CD4-positive, alpha-beta T cell treated with Interleukin-12 subunit alpha and Interleukin-12 subunit beta, for 1 hour (primary cell): ENCODE measurements at regions not wholly inside any gene's neighbourhood (a gene's known extent, or its start where the extent isn't known, plus 50 kb on each side); places are given as distances from the start of the nearest gene placed in this dataset.
"Not testable (repeated sequence)": the region's sequence is repeated elsewhere in the genome, so short reads cannot be mapped to it uniquely, and the experiment has no call there.

Experiments used
- DNase-seq: peaks from one replicate; pipeline ENCODE4 v3.0.0-alpha.2; 2020

GRCh38 chr9:33623658-33624586 is 99.9 kb downstream of the ANKRD18B start:
- DNase-seq, result peak; percentile 77

GRCh38 chr9:33628318-33628717 is 104.3 kb downstream of the ANKRD18B start:
- DNase-seq, result not testable (repeated sequence)

DNA sequence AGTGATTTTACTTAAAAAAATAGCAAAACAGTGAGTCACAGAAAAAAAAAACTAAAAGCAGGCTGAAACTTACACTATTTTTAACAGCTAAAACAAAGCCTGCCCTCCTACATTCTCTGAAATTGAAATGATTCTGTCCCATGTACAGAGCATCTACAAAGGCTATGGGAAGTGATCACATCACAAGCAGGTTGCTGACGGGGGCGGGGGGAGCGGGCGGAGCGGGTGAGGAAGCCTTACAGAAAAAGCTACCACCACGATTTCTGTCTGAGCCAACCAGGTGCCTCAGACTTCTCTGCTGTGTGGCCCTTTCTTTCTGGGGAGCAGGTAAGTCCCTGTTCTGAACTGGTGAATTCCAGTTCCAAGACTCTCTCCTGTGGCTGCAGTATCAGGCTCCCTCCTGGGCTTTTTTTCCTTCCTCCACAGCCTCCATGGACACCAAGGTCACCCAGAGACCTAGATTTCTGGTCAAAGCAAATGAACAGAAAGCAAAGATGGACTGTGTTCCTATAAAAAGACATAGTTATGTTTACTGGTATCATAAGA is 104.9 kb downstream of the ANKRD18B start:
- no peak for DNase-seq

DNA sequence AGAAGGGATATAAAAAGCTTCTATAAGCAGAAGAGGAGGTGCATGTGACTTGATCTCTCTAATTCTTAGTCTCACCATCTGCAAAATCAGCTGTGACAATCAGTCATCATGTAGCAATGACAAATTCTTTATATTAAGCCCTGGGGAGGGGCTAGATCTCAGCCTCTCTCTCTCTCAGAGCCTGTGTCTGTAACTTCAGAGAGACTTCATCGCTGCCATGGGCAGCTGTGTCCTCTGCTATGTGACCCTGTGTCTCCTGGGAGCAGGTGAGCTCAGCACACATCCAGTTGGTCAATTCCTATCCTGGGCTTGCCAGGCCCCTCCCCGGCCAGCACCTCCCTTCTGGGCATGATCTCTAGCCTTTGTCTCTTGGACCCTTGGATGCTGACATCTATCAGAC is 109.6 kb downstream of the ANKRD18B start:
- no peak for DNase-seq

- no peak for DNase-seq
These were observed 113.8 kb downstream of the ANKRD18B start for GRCh38 chr9:33637881-33638280.

GRCh38 chr9:33638391-33638915 is 114.4 kb downstream of the ANKRD18B start:
- DNase-seq, result no peak

DNA sequence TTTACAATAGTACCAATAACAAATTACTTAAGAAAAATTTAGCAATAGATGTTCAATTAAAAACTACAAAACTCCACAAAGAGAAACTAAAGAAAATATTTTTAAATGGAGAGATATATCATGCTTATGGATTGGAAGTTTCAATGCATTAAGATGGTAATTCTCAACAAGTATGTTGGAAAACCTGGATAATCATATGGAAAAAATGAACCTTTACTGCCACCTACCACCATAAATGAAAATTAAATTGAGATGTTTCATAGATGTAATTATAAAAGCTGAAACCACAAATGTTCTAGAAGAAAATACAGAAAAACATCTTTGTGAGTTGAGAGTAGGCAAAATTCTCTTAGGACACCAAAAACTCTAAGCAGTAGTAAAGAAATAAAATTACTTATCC is 121.7 kb downstream of the ANKRD18B start:
- no peak for DNase-seq

GRCh38 chr9:33649463-33649862 is 125.4 kb downstream of the ANKRD18B start:
- no peak for DNase-seq

DNA sequence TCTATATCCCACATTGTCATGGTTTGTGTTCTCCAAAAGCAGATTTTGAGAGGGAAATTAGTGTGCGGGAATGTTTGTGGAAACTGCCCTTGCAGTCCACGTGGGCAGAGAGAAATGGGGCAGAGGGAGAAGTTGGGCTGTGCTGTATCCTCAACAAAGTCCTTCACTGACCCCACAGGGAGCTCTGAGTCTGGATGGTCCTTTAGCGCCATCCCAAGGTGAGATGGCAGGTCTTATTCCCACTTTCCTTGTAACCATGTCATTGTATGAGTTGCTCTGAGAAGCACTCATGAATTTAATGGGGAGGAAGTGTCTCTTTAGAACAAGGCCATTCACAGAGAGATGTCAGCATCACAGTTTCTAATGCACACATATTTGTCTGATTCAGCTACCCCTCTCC is 127.1 kb downstream of the ANKRD18B start:
- DNase-seq, result no peak

DNA sequence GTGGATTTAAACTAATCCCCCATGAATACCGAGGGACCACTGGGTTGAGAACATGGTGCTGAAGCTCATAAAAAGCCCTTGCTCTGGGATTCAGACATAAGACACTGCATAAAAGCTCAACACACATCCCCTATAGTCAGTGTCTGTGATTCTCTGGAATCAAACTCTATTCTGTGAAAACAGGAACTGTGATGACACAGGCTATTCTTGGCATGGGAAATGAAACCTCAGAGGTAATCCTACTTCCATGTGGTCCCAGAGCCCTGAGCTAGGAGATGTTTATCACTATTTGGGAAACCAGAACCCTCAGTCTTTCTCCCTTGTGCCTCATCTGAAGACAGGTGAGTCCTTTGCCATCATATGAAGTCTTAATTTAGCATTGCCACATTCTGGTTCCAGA is 135.4 kb upstream of the PRSS3 start:
- no peak for DNase-seq

- DNase-seq, result no peak
These were observed 134.6 kb upstream of the PRSS3 start for GRCh38 chr9:33660772-33661171.

- DNase-seq, result no peak
These were observed 134.2 kb upstream of the PRSS3 start for GRCh38 chr9:33661176-33661575.

GRCh38 chr9:33662871-33663270 is 132.5 kb upstream of the PRSS3 start:
- no peak for DNase-seq

DNA sequence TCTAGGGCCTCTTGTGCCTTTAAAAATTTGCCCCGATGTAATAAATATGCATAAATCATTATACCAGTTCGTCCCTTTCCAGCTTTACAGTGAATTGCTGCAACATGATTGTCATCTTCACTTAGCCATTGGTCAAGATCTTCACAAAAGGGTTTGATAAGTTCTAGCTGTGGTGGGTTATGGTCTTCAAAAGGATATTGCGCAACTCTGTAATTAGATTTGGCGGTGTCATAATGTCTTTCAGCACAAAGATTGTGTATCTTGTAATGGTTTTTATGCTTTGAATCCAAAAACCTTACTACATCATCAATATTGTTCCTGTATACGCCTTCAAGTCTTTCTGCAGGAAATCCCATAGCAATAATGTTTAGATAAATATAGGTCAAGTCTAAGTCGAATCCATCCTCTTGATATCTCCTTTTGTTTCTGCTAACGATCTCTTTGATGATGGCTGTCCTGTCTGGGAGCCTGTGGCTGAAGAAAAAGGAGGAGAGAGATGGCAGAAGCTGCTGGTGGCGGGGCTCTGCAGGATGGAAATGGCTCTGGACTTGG is 119.1 kb upstream of the PRSS3 start:
- DNase-seq, result not testable (repeated sequence)

- DNase-seq, result peak; percentile 8
These were observed 118.4 kb upstream of the PRSS3 start for GRCh38 chr9:33676746-33677505.

- DNase-seq, result no peak
These were observed 117.9 kb upstream of the PRSS3 start for GRCh38 chr9:33677506-33677809.

- DNase-seq, result no peak
These were observed 117.4 kb upstream of the PRSS3 start for GRCh38 chr9:33677961-33678360.

GRCh38 chr9:33682551-33682950 is 112.8 kb upstream of the PRSS3 start:
- DNase-seq, result no peak

DNA sequence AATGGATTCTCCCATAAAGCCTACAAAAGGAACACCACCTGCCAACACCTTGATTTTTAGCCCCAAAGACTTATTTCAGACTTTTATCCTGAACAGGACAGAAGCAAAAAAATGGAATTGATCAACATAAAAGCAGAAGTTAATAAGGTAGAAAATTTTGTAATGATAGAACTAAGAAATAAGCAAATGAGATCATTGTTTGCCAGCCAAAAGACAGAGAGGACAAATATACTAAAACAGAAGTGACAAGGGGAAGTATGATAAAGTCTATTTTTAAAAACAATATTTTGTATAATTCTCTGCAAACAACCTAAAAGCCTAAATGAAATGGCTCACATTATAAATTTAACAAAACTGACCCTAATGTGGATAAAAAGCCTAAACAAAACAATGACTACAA is 110.5 kb upstream of the PRSS3 start:
- DNase-seq, result no peak

DNA sequence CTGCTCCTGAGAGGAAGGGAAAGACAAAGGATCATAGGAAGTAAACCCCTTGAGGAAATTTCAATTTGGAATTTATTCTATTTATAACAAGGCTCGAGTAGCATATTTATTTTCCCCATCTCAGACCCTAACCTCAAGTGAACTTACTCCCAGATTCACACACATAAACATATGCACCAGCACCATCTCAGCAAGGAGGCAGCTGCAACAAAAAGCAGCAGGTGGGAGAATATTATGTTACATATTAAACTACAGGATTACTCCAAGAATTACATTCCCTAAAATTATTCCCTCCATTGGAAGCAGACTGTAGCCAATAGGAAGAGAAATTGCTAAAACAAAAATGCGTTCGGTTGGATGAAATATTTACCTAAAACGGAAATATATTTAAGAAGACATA is 108.4 kb upstream of the PRSS3 start:
- no peak for DNase-seq

DNA sequence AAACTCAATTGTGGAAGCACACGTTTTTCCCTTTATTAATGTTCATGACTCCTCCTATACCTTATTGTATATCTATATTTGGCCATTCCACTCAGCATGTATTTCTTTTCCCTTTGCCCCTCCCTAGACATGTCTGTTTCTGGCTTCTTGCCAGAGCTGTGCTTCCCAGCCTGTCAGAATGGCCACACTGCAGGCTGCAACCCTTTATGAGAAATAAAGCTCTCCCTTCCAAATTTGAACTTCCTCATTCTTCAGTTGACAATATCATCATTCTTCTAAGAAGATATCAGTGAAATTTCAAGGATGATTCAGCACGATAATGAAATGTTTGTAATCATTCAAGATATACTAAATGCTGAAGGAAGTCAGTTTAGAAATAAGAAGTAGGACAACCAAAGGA is 107.6 kb upstream of the PRSS3 start:
- DNase-seq, result no peak

GRCh38 chr9:33690143-33690933 is 105.0 kb upstream of the PRSS3 start:
- no peak for DNase-seq

- DNase-seq, result no peak
These were observed 100.1 kb upstream of the PRSS3 start for GRCh38 chr9:33695299-33695698.
